ENCODE measurements at regions not wholly inside any gene's neighbourhood (a gene's known extent, or its start where the extent isn't known, plus 50 kb on each side); places are given as distances from the start of the nearest gene placed in this dataset.

DNA sequence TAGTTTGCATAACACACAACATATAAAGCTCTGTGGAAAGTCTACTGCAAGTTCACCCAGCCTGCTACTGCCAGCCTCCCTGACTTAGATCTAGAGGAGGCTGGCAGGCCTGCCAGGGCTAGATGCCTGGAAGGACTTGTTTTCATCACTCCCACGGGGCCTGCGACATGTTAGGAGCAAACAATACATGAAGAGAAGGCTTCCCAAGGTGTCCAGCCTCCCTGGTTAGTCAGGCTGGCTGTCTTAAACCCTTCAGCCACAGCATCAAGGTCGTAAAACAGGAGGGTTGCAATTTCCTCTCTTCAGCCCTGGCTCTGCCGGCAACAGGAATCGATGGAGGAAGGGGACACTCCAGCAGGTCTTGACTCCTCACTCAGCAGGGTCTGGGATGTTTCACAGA is 104.5 kb downstream of the NGF start:
- Histone ChIP-seq H3K36me3 (ENCODE audit: control insufficient read depth, insufficient read depth, low read length) (no peaks in the 10 kb centered on the region), H3K27me3 (ENCODE audit: control insufficient read depth, insufficient read depth, low read length) (no peaks in the 10 kb centered on the region), H3K9me3 (ENCODE audit: control insufficient read depth, insufficient read depth, low read length) (no peaks in the 10 kb centered on the region), H3K4me1 (ENCODE audit: control insufficient read depth, insufficient read depth, low read length) (no peaks in the 10 kb centered on the region), H3K4me3 (ENCODE audit: low read depth, low read length) (no peak overlapping the region), H3K27ac (ENCODE audit: low read depth, low read length) (no peak overlapping the region)
- WGBS (ENCODE audit: insufficient coverage), result 39% methylated on average over 3 of the region's 5 CpGs
- DNase-seq (ENCODE audit: low read depth in 4 of 6, low spot score in 6 of 6), result no peak

DNA sequence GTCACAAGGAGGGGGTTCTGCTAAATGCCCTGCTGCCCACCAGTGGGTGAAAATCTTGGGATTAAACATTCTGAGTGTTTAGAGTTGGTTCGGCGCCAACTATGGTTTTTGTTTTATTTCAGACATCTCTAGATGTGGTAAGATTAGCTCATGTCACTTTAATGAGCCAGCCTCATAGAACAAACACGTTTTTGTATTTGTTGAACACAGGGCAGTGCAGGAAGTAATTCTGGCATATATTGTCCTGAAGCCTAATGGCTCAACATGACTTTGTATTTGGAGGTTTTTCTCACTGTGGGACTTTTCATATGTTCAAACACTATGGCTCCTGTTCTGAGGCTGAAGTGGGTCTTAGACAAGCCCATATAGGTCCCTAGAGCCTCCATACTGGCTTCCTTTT is 107.8 kb downstream of the NGF start:
- no peaks in the 10 kb centered on the region for H3K4me1 ChIP-seq (ENCODE audit: control insufficient read depth, insufficient read depth, low read length)
- WGBS (ENCODE audit: insufficient coverage), result 40% methylated on average over 1 of the region's 3 CpGs
- H3K9me3 ChIP-seq (ENCODE audit: control insufficient read depth, insufficient read depth, low read length), result no peaks in the 10 kb centered on the region
- no peaks in the 10 kb centered on the region for H3K27me3 ChIP-seq (ENCODE audit: control insufficient read depth, insufficient read depth, low read length)
- H3K4me3 ChIP-seq (ENCODE audit: low read depth, low read length), result no peak overlapping the region
- H3K27ac ChIP-seq (ENCODE audit: low read depth, low read length), result no peak overlapping the region
- no peaks in the 10 kb centered on the region for H3K36me3 ChIP-seq (ENCODE audit: control insufficient read depth, insufficient read depth, low read length)
- DNase-seq (ENCODE audit: low read depth in 4 of 6, low spot score in 6 of 6), result peak in 1 of 6 donors; percentile 28

DNA sequence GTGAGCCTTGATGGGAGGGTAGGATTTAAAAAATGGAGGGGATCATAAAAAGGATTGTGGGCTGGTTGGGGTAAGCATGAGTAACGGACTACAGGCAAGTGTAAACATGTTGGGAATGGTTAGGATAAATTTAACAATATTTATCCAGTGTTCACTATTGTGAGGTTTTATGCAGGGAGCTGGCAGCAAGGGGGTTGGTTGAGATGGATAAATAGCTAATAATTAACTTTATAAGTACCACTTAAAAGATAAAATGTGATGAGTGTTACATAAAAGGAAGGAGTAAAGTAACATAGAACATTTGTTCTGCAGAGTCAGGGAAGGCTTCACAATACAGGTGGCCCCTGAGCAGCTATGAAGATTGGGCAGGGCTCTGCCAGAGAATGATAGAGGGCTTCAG is 109.0 kb downstream of the NGF start:
- DNase-seq (ENCODE audit: low read depth in 4 of 6, low spot score in 6 of 6), result no peak
- Histone ChIP-seq H3K36me3 (ENCODE audit: control insufficient read depth, insufficient read depth, low read length) (no peaks in the 10 kb centered on the region), H3K4me1 (ENCODE audit: control insufficient read depth, insufficient read depth, low read length) (no peaks in the 10 kb centered on the region), H3K27me3 (ENCODE audit: control insufficient read depth, insufficient read depth, low read length) (no peaks in the 10 kb centered on the region), H3K27ac (ENCODE audit: low read depth, low read length) (no peak overlapping the region), H3K4me3 (ENCODE audit: low read depth, low read length) (no peak overlapping the region), H3K9me3 (ENCODE audit: control insufficient read depth, insufficient read depth, low read length) (no peaks in the 10 kb centered on the region)
- WGBS (ENCODE audit: insufficient coverage), result no CpG with 5 or more reads among the region's 1 CpG

DNA sequence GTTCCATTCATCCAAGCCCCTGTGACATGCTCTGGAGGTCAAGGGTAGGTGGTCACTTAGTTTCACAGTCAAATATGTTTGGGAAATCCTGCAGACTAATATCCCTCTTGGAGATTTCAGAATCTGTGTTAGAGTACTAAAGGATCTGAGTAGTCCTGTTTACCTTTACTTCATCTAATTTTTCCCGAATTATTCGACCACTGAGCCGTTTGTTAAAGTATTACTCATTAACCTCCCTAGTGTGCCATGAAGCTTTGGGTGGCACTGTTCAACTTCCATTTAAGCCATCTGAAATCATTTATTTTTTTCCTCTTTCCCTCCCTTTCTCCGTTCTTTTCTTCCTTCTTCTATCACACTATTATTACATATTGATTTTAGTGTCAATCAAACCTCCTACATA is 109.9 kb downstream of the NGF start:
- DNase-seq (ENCODE audit: low read depth in 4 of 6, low spot score in 6 of 6), result no peak
- 93% methylated on average over 3 of the region's 4 CpGs for WGBS (ENCODE audit: insufficient coverage)
- no peaks in the 10 kb centered on the region for H3K27me3 ChIP-seq (ENCODE audit: control insufficient read depth, insufficient read depth, low read length)
- H3K4me1 ChIP-seq (ENCODE audit: control insufficient read depth, insufficient read depth, low read length), result no peaks in the 10 kb centered on the region
- no peaks in the 10 kb centered on the region for H3K9me3 ChIP-seq (ENCODE audit: control insufficient read depth, insufficient read depth, low read length)
- H3K36me3 ChIP-seq (ENCODE audit: control insufficient read depth, insufficient read depth, low read length), result no peaks in the 10 kb centered on the region
- no peak overlapping the region for H3K27ac ChIP-seq (ENCODE audit: low read depth, low read length)
- H3K4me3 ChIP-seq (ENCODE audit: low read depth, low read length), result no peak overlapping the region

DNA sequence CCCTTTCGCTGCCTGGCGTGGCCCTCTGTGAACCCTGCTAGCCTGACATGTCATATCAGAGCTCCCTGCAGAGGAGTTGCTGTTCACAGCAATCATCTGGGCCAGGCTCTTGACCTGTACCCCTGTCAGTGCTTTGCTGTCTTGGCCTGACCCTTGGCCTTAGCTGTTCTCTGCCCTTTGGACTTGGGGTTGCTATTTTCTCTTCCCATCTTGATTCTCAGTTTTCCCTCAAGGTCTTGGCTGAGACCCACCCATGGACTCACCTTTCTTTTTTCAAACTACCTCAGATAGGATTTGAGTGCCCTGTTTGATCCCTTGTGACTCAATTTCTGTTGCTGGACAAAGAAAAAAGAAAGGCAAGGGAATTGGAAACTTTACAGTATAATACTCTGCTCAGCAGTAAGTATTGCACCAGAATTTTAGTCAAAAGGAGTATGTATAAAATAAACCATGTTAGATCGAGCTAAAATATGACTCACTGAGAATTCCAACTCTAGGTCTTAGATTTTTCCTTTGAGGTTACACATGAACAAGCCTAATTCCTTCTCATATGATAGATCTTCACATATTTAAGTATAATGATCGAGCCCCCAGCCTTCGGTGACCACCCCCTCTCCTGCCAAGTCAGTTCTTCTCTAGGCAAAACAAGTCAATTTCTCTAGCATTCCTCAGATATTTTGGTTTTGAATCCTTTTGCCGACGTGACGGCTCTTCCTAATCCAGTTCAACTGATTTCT is 110.5 kb downstream of the NGF start:
- Histone ChIP-seq H3K27ac (ENCODE audit: low read depth, low read length) (no peak overlapping the region), H3K4me3 (ENCODE audit: low read depth, low read length) (no peak overlapping the region), H3K9me3 (ENCODE audit: control insufficient read depth, insufficient read depth, low read length) (no peaks in the 10 kb centered on the region), H3K4me1 (ENCODE audit: control insufficient read depth, insufficient read depth, low read length) (no peaks in the 10 kb centered on the region), H3K27me3 (ENCODE audit: control insufficient read depth, insufficient read depth, low read length) (no peaks in the 10 kb centered on the region), H3K36me3 (ENCODE audit: control insufficient read depth, insufficient read depth, low read length) (no peaks in the 10 kb centered on the region)
- no peak for DNase-seq (ENCODE audit: low read depth in 4 of 6, low spot score in 6 of 6)
- WGBS (ENCODE audit: insufficient coverage), result 91% methylated on average over 7 of the region's 8 CpGs

DNA sequence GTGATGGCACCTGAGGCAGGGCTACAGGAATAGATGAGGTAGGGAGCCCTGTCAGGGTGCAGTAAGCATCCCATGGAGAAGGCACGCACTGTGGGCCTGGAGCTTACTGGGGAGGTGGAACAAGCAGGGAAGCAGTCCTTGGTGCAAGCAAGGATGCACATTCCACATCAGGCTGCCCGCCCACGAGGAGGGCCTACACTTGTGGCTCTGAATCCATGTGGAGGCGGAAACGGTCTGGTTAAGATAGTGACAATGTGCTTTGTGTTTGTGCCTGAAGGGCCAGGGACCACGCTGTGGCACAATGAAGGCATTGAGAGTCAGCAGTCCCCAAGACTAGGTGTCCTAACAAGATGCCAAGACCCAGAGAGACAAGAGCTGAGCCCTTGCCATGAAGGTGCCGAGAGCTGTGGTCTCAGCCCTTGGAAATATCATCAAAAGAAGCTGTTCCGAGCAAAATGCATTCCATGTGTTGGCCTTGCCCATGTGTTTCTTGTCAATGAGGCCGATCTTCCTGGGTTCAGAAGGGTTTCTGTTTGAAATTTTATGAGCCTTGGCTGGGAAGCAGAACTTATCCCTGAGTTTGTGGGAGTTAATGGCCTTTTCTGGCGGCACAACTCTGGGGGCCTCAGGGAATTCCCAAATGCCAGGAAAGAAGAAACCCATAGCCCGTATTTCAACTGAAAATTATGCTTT is 111.9 kb downstream of the NGF start:
- H3K27me3 ChIP-seq (ENCODE audit: control insufficient read depth, insufficient read depth, low read length), result no peaks in the 10 kb centered on the region
- no peaks in the 10 kb centered on the region for H3K9me3 ChIP-seq (ENCODE audit: control insufficient read depth, insufficient read depth, low read length)
- no peaks in the 10 kb centered on the region for H3K36me3 ChIP-seq (ENCODE audit: control insufficient read depth, insufficient read depth, low read length)
- H3K4me1 ChIP-seq (ENCODE audit: control insufficient read depth, insufficient read depth, low read length), result no peaks in the 10 kb centered on the region
- DNase-seq (ENCODE audit: low read depth in 4 of 6, low spot score in 6 of 6), result no peak
- H3K27ac ChIP-seq (ENCODE audit: low read depth, low read length), result no peak overlapping the region
- 95% methylated on average over 10 of the region's 11 CpGs for WGBS (ENCODE audit: insufficient coverage)
- H3K4me3 ChIP-seq (ENCODE audit: low read depth, low read length), result no peak overlapping the region

DNA sequence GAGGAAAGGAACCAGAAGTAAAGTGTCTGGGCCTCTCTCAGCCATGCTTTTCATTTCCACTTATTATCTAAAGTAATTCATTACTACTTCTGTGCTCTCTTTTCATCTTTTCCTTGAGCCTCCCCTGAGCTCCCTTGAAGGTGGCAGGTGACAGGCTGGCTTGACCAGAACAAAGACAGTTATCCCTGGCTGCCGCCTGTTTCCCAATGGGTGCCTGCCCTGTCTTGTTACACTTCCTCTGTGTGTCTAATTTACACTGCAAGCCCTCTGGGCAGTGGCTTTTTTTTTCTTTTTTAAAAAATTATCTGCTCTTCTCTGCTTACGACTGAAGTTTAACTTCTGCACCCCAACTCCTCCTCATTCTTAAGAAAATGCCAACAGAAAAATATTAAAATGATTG is 113.4 kb downstream of the NGF start:
- H3K4me1 ChIP-seq (ENCODE audit: control insufficient read depth, insufficient read depth, low read length), result no peaks in the 10 kb centered on the region
- H3K27ac ChIP-seq (ENCODE audit: low read depth, low read length), result no peak overlapping the region
- no peak overlapping the region for H3K4me3 ChIP-seq (ENCODE audit: low read depth, low read length)
- WGBS (ENCODE audit: insufficient coverage), result 23% methylated on average over 1 of the region's 2 CpGs
- H3K27me3 ChIP-seq (ENCODE audit: control insufficient read depth, insufficient read depth, low read length), result no peaks in the 10 kb centered on the region
- DNase-seq (ENCODE audit: low read depth in 4 of 6, low spot score in 6 of 6), result no peak
- no peaks in the 10 kb centered on the region for H3K9me3 ChIP-seq (ENCODE audit: control insufficient read depth, insufficient read depth, low read length)
- no peaks in the 10 kb centered on the region for H3K36me3 ChIP-seq (ENCODE audit: control insufficient read depth, insufficient read depth, low read length)

DNA sequence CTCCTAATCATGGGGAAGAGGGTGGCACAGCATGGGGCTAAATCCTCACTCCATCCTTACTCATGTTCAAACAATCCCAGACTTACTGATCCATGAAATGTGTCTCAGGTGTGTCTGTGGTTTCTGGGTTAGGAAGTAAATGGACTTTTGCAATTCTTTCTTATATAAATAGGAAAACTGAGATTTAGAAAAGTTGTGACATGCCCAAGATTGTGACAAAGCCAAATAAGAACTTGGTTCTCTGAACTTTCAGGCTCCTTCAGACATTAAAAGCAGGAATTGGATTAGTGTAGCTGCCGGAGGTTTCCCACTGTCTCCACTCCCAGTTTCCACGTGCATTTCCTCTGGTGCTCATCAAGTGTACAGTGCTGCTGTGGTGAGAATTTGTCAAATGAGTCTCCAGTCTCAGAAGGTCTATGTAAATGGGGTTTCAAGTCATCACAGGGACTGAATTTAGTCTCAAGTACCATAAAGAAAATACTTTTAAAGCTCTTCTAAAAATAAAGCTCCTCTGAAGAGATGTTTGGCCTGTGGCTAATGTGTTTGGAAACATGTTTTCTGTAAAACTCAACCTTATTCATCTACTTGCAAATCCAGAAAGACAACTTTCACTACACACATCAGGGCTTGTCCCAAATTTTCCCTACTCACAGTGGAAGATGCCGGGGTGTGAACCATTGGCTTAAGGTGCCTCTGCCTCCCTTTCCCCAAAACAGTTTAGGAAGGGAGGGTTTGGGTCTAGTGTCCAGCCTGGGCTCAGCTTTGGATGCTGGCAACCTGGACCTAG is 115.2 kb downstream of the NGF start:
- H3K27me3 ChIP-seq (ENCODE audit: control insufficient read depth, insufficient read depth, low read length), result no peaks in the 10 kb centered on the region
- no peak overlapping the region for H3K4me3 ChIP-seq (ENCODE audit: low read depth, low read length)
- H3K4me1 ChIP-seq (ENCODE audit: control insufficient read depth, insufficient read depth, low read length), result no peaks in the 10 kb centered on the region
- H3K27ac ChIP-seq (ENCODE audit: low read depth, low read length), result no peak overlapping the region
- no peaks in the 10 kb centered on the region for H3K36me3 ChIP-seq (ENCODE audit: control insufficient read depth, insufficient read depth, low read length)
- DNase-seq (ENCODE audit: low read depth in 4 of 6, low spot score in 6 of 6), result no peak
- H3K9me3 ChIP-seq (ENCODE audit: control insufficient read depth, insufficient read depth, low read length), result no peaks in the 10 kb centered on the region
- WGBS (ENCODE audit: insufficient coverage), result no CpG with 5 or more reads among the region's 3 CpGs

DNA sequence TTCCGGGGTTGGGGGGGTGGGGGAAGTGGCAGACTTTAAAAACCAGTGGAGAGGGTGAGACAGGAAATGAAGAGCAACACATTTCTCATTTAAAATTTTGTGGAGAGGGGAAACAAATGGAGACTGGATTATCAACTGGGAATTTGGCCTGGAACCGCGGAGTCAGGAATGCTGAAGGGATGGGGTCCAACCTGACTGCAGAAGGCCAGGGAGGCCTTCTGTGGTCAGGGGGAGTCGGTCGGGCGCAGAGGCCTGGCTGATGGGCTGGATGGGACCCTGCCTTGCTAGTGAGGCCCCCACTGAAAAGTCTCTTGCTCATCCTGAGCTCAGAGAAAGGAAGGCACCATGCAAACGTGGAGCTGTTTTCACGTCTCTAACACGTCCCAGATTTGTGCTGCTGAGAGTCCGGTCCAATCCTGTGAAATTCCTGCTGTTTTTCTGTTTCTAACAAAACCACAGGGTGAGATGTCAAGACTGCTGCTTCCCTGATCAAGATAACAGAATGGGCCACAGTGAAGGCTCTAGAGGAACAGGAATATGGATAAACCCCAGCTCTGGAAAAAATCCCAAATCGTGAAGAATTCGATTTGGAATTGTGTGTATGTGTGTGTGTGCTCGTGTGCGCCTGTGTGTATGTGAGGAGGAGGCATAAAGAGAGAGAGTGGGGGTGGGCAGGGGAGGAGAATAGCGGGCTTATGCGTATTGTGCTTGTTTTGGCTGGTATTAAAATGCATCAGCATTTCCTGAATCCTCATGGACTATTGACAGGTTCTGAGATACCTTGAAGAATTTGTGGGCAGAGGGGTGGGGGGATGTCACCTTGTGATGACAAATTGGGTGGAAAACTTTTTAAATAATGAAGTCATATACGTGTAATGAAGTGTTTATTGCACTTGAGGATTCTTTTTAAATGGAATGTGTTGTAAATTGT is 117.4 kb downstream of the NGF start:
- no peaks in the 10 kb centered on the region for H3K9me3 ChIP-seq (ENCODE audit: control insufficient read depth, insufficient read depth, low read length)
- H3K27me3 ChIP-seq (ENCODE audit: control insufficient read depth, insufficient read depth, low read length), result no peaks in the 10 kb centered on the region
- 83% methylated on average over 17 of the region's 17 CpGs for WGBS (ENCODE audit: insufficient coverage)
- no peaks in the 10 kb centered on the region for H3K36me3 ChIP-seq (ENCODE audit: control insufficient read depth, insufficient read depth, low read length)
- H3K4me3 ChIP-seq (ENCODE audit: low read depth, low read length), result no peak overlapping the region
- DNase-seq (ENCODE audit: low read depth in 4 of 6, low spot score in 6 of 6), result no peak
- H3K27ac ChIP-seq (ENCODE audit: low read depth, low read length), result no peak overlapping the region
- H3K4me1 ChIP-seq (ENCODE audit: control insufficient read depth, insufficient read depth, low read length), result no peaks in the 10 kb centered on the region
